PC-9 (cell line): ENCODE measurements at regions not wholly inside any gene's neighbourhood (a gene's known extent, or its start where the extent isn't known, plus 50 kb on each side); places are given as distances from the start of the nearest gene placed in this dataset.

Experiments
- EZH2 ChIP-seq: fragments of 200-600 bp; sonication (generic); IDR thresholded peaks from 2 replicates; pipeline ENCODE4 v1.8.0; 2017; ENCODE audit warnings: antibody characterized with exemption, low read depth
- TF ChIP-seq, protein P1 (sequence below): fragments of 200-600 bp; sonication (generic); conservative IDR thresholded peaks from 2 replicates; pipeline ENCODE4 v1.6.1; 2017; ENCODE audit warnings: mixed run types, antibody characterized with exemption, mild to moderate bottlenecking, moderate library complexity

DNA sequence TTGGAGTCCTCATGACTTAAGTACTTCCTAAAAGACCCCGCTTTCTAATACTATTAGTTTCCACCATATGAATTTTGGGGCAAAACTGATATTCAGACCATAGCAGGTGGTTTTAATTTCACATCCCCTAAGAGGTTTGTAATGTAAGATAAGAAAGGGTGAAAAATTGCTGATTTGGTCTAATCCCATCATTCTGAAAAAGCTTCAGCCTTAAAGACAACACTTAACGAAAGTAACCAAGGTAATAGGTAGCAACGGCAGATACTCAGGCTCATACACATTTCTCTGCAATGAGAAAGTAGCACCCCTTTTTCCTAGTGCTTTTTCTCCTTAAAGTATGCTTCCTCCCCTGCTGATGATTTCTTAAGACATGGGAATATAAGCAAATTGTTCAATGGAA is 376.9 kb upstream of the LYPLAL1 start:
- TF ChIP-seq, protein P1, sequence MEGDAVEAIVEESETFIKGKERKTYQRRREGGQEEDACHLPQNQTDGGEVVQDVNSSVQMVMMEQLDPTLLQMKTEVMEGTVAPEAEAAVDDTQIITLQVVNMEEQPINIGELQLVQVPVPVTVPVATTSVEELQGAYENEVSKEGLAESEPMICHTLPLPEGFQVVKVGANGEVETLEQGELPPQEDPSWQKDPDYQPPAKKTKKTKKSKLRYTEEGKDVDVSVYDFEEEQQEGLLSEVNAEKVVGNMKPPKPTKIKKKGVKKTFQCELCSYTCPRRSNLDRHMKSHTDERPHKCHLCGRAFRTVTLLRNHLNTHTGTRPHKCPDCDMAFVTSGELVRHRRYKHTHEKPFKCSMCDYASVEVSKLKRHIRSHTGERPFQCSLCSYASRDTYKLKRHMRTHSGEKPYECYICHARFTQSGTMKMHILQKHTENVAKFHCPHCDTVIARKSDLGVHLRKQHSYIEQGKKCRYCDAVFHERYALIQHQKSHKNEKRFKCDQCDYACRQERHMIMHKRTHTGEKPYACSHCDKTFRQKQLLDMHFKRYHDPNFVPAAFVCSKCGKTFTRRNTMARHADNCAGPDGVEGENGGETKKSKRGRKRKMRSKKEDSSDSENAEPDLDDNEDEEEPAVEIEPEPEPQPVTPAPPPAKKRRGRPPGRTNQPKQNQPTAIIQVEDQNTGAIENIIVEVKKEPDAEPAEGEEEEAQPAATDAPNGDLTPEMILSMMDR = no peak
- TF ChIP-seq EZH2 = no peak
